Stimulated activated CD4-positive, alpha-beta T cell treated with anti-CD3 and anti-CD28 coated beads, Interleukin-1b, Interleukin-23, amount 100 ng/mL, for 48 hours (primary cell): ENCODE measurements at regions not wholly inside any gene's neighbourhood (a gene's known extent, or its start where the extent isn't known, plus 50 kb on each side); places are given as distances from the start of the nearest gene placed in this dataset.

ENCODE experiments used
- DNase-seq: peaks from one replicate; pipeline ENCODE4 v3.0.0-alpha.2; 2020

DNA sequence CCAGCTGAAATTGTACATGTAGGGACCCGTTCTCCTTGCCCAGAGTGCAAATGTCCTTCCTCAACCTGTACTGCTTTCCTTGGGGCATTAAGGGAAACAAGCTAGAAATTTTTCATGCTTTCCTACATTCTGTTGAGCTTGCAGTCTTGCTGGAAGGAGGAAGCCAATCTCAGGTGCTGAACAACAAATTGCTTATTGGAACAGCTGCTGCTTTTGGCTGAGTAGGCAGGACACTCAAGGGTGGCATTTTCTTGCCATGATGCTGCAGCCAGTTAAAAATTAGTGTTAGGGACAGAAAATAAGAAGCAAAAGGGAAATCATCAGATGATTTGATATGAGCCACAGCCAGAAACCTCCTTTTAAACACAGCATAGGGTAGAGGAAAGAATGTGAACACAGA is 223.7 kb downstream of the QDPR start:
- no peak for DNase-seq

DNA sequence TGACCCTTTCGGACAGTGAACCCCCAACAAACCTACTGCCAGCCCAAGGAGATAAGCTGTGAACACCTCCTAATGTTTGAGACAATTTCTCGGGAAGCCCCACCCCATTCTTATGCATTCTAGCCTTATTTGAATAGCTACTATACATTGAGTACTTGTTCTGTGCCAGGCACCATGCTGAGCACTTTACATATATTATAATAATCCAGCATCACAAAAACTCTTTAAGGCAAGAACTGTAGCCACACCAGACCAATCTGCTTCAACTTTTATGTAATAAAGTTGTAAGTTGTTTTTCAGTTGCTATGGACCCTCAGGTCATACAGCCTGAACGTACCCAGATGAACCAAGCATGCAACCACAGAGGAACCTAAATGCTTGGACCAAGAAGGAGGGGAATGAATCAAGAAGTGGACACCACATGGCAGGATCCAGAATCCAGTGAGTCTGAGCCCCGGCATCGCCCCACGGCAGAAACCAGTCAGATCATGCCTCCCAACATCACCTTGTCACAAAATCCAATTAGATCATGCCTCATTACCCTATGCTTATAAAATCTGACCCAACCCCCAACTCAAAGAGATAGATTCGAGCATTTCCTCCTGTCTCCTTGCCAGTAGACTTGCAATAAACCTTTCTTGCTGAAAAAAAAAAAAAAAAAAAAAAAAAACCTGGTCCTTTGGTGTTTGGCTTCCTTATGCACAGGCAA is 225.0 kb downstream of the QDPR start:
- no peak for DNase-seq

DNA sequence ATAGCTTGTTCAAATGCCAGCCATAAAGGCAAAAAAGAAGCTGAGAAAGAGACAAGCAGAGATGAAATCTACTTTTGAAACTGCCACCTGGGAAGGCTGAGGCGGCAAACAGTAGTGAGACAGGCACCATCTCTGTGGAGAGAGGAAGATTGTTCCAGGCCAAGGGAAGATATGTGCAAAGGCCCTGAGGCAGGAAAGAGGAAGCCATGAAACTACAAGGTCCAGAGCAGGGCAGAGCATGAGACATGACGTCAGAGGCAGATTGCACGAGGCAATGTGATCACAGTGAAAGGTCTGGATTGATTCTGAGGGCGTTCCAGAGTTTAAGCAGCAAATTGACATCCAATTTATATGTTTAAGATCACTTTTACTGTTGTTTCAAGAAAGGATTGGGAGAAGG is 226.1 kb downstream of the QDPR start:
- DNase-seq: no peak

DNA sequence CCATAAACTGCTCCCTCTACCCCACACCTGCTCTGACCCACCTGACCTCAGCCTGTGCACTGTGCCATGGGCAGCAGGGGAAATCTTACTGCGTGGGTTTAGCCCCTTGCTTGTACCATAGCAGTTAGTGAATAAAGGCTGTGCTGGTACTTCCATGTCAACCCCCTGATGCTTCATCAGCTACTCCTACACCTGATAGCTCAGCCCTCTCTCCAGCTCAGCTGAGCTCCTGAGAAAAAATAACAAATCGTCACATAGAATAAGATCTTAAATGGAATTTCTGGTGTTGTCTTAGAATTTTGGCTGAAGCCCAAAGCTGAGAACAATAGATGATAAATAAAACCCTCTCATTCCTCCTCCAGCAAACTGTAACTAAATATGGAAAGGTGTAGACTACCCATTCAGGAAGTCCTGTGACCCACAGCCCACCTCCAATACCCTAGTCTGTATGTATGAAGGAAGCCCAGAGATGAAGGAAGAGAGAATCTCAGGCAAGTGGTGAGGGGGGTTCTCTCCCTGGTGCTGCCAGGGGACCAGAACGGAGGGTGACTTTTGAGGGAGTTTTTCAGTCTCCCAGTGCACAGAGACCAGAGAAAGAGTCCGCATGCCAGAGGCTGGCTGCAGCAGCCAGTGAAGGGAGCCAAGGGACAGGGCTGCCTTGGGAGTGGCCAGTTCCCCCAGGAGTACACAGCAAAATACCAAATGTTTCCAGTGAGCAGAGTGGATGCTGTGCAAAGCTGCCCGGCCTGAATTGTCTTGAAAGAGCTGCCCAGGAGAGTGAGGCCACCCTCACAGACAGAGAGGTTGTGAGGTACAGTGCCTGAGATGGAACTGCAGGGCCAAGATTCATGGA is 227.3 kb downstream of the QDPR start:
- no peak for DNase-seq

DNA sequence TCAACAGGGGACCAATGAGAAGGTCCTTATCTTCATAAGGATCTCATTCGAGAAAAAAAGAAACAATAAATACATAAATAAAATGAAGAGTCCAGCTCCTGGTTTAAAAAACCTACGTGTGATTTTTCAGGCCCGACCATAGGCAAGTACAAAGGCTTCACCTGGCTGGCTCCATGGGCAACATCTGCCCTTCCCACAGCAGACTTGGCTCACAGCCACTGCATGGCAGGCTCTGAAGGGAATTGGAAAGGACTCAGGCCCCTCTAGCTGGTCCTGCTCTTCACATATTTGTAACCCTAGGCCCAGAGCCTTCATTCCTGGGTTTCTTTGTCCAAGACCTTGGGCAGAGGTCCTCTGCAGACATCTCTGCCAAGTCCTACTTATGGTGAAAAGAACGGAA is 228.1 kb downstream of the QDPR start:
- no peak for DNase-seq

DNA sequence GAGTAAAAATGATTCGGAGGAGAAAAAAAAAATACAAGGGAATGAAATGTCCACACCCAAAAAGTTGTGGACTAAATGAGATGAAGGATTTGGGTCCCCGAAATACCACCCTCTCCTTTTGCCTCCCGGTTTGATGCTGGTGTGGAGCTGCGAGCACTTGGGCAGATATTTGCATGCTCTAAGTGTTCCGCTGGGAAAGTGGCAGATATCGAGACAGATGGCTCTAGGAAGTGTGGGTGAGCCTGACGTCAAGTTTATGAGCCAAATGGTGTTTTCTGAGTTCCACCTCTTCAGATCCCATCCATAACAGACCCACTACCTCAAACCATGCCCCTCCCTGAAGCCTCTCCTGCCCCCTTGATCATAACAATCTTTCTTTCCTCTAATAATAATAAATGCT is 228.6 kb downstream of the QDPR start:
- no peak for DNase-seq

DNA sequence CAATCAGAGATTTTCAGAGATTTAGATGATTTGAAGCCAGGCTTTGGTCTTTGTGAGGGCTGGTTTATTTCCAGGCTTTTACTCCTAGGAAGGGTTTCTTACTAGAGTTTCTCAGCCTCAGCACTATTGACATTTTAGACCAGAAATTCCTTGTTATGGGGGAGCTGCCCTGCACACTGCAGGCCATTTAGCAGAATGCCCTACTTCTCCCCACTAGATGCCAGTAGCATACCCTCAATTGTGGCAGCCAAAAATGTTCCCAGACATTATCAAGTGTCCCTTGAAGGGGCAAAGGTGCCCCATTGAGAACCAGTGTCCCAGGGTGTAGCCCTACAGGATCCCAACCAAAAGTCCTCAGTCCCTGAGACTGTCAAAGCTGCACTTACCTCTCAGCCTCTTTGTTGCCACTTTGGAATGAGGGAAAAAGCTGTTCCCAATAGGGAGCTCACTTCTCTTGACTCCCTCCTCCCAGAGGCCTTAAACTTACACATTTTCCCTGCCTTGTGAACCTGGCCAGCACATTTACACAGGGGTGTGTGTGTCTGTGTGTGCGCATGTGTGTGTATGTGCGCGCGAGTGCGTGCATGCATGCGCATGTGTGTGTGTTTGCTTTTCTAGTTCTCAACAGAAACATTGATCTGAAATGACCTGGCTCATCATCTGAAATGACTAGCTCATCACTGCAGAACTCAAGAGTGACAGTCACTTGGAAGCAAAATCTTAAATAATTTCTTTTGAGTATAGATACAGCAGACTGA is 231.4 kb downstream of the QDPR start:
- no peak for DNase-seq

DNA sequence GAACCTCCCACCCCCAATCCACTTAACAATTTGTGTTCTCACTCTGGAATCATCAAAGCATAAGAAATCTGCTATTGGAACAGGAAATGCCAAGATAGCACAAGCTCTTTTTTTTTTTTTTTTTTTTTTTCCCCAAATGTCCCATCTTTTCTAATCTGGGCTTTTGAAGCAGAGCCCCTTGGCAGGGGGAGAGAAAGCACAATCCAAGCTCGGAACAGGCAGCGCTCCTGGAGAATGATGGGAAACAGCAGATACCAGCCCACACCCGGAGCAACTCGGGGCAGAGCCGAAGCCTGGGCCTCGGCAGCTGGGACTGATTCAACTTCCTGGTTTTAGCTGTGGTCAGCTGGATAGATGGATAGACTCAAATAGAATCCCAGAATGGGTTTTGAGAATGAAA is 235.1 kb downstream of the QDPR start:
- no peak for DNase-seq

DNA sequence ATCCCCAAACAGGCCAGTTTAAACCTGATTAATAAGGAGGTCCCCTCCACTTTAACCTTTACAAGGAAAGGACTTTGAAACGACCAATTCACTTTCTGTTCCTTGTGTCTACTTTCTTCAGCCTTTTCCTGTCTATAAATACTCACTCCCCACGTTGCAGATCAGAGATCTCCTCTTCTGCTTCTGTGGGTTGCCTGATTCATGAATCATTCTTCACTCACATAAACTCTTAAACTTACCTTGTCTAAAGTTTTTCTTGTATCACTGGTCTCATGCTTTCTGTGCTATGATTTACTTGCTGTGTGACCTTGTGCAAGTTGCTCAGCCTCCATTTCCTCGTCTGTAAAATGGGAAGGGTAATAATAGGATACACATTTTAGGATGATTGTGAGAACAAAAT is 236.1 kb downstream of the QDPR start:
- no peak for DNase-seq

DNA sequence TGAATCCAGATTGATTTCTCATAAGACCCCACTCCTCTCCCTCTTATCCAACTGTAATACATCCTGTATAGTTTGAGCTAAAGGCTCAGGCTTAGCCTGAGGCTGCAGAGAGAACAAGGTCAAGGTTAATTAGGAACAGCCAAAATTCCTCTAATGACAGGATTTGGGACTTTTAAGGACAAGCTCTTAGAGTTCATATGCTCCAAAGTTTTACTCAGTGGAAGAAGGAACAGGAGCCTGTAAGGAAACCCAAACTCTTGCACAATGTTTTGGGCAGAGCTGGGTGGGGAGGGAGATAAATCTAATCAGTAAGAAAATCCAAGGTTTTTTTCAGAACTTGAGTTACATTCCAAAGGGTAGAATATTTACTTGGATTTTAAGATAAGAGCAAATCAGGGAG is 238.8 kb downstream of the QDPR start:
- no peak for DNase-seq

DNA sequence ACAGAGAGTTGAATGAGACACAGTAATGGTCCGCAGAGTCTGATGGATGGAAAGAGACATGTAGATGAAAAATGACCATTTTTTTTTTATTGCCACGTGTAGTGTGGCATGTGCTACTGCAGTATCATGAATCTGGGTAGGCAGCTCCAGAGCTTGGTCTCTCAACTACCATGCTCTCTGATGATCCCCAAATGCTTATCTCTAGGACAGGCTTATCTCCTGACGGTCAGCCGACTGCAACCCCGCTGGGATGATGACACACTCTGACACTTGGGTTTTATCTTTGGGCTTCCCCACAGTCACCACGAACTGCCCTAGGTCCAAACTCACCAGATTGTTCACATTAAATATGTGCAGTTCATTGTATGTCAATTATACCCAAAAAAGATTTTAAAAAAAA is 239.7 kb downstream of the QDPR start:
- no peak for DNase-seq

DNA sequence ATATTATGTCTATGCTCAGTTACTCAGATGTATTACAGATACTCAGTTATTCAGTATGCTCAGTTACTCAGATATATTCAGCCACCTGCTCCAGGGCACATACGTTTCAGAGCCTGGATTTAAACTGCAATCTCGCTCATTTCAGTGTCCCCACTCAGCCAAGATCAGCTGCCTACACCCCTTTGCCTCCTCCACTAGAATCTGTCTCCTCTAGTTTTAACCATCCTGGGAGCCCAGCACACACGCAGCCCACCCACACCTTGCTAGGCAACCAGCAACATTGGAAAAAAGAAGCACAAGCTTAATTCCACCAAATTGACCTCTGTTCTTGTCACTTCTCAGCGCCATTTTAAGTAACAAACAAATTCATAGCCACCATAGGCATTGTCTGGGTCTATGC is 246.2 kb downstream of the QDPR start:
- DNase-seq: no peak

DNA sequence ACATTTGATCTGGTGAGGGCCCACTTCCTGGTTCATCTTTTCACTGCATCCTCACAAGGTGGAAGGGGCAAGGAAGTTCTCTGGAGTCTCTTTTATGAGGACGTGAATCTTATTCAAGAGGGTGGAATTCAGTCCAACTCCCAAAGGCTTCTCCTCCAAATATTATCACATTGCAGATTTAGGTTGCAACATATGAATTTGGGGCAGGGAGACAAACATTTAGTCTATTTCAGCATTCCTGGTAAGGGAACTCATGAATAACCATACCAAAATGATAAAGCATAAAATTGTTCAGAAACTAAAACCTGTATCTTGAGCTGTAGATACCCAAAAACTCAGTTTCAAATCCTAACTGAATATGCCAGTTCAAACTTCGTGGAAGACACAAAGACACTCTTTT is 246.8 kb downstream of the QDPR start:
- DNase-seq: no peak

DNA sequence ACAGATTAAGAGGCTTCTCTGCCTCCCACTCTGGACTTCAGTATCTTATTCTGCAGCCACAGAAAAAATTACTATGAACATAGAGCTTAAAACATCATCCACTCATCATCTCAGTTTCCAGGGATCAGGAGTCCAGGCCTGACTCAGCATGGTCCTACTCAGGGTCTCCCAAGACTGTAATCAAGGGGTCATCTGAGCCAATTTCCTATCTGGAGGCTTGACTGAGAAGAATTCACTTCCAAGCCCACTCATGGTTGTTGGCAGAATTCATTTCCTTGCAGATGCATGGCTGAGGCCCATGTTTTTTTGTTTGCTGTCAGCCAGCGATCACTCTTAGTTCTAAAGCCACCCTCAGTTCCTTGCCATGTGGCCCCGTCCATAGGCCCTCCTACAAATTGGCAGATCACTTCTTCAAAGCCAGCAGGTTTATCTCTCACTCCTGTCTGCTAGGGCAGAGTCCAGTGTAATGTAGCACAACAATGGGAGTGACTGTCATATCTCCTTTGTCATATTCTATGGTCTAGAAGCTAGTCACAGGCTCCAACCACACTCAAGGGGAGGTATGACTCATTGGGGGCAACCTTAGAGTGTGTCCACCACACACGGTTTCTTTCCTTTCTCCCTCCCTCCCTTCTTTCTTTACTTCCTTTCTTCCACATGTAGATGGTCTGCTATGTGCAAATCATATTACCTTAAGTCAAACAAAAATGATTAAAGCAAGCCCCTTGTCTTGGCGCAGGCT is 251.6 kb downstream of the QDPR start:
- DNase-seq: no peak

DNA sequence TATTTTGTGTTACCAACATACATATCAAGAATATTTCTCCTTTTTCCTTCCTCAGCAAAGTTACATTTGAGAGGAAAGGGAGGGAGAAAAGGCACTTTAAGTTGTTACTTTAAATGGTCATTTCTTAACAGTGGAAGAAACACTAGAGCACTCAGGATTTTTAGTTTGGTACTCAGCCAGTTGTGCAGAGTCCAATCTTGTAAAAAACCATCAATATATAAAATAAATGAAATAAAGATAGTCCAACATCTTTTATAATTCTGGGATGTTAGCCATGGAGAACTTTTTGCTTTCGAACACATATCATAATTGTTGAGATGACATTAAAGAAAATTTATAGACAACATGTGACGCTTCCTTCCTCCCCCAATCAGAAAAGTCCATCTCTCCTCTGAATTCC is 253.8 kb downstream of the QDPR start:
- no peak for DNase-seq

DNA sequence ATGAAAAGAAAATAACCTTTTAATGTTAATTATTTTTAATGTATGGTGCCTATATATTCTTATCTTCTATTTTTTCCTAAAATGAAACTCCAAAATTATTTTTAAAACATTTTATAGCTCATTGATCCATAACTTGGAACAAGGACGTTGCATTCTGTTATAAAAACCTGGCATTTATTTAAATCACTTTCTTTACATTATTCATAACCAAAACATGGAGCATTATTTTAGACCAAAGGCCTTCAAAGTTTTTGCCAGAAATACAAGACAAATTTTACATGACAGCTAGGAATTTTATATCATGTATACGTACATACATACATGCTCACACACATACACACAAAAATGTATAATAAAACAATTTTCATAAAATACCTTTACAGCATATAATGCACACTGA is 259.8 kb downstream of the QDPR start:
- DNase-seq: no peak

DNA sequence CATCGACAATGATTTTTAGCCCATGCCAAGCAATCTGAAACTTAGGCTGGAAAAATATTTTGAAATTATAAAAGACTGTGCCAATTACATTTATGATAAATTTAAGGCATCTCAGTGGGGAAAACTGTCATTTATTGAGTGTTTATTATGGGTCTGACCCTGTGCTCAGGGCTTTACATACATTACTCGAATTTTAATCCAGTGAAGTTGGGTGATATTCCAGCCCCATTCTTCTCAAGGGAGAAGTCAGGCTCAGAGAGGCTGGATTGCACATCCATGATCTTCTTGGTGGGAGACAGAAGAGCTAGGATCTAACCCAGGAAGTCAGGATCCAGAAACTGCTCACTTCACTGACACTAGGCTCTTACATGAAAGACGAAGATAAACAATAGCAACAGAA is 260.8 kb downstream of the QDPR start:
- no peak for DNase-seq

DNA sequence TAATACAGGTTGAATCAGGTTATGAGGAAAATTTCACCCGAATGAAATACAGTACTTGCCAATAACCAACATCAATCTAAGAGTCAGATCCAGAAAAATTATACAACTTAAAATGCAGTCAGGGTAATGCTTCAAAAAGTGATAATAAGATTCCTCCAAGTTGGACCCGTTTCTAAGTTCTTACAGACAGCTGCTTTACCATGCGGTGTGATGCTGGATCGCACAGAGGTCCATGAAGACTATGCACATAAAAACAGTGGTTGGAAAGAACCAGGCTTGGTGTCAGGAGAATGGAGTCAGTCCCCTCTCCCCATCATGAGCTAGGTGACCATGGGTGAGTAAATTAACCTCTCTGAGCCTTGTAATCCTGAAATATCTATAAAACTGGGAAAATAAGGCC is 261.3 kb downstream of the QDPR start:
- DNase-seq: no peak

DNA sequence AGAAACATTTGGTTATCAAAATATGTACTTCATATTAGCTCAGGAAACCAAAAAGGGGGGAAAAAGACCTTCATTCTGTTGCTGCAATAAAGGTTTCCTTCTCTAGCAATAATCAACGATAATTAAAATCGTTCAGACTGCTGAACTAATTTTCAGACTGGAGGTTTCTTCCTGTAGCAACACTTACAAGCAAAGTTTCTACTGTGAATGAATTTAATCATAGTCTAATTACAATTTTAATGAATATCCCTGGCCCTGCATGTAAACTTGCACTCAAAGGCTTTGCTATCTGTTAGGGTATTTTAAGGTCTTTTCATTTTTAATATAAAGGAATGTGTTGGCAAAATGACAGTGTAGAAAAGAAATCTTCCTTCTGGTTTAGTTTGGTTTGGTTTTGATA is 265.2 kb downstream of the QDPR start:
- no peak for DNase-seq

DNA sequence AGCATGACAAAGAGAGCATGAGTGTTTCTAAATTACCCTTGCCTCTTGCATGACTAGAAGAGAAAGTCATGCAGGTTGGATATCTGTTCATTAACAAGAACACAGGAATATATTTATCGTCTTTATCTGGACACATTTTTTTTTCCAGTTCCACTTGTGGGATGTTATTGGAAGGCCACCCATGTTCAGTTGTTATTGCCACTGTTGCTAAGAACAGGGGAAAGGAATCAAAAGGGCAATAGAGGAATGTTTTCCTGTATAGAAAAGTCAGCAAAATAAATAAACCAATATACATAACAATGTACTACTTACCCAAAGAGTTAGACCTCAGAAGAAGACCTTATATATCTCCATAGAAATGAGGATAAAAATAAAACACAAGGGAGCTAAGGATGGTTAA is 270.1 kb downstream of the QDPR start:
- DNase-seq: no peak

DNA sequence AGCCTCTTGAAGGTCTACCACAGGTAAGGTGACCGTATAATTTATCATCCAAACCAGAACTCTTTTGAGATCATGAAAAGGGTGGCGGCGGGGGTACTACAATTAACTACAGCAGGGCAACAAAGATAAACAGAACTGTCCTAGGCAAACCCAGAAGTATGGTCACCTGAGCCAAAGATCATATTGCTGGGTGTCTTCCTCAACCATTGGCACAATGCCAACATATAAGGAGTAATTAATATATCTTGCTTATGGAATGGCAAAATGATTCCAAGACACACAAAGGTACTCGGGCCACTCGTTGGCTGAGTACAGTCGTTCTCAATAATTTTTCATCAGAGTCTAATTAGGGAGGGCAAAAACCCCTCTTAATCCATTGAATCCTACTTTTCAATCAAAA is 273.3 kb downstream of the QDPR start:
- DNase-seq: no peak

DNA sequence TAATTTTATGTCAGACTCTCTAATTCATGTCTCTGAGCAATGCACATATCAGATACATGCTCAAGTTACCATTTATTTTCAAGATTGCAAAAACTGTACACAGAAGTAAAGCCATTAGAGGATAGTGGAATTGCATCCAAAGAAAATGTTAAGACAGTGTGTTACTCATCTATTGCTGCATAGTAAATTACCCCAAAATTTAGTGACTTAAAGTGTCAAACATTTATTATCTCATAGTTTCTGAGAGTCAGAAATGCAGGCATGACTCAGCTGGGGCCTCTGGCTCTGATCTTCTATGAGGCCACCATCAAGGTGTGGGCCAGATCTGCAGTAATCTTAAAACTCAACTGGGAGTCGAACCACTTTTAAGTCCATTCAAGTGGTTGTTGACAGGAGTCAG is 275.2 kb downstream of the QDPR start:
- DNase-seq: no peak

DNA sequence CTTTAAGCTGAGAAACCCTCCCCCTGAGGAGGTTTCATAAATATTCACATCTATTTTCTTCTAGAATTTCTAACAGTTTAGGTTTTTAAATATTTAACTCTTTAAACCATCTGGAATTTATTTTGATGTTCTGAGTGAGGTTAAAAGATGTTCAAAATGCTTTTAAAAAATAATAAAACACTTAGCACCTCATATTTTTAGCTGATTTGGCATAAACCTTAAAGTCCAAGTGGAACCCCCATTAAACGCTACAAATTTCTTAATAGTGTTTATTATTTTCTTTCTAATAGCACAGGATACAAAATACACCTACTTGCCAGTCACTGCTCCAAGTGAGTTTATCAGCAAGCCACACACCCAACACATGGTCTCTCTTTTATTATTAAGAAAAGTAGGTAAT is 277.2 kb downstream of the QDPR start:
- no peak for DNase-seq
